ENCODE measurements at regions not wholly inside any gene's neighbourhood (a gene's known extent, or its start where the extent isn't known, plus 50 kb on each side); places are given as distances from the start of the nearest gene placed in this dataset.

GRCh38 chr10:113473851-113474250 is 79.0 kb upstream of the HABP2 start:
- Mint-ChIP-seq H3K36me3 (ENCODE audit: low read depth) (no peaks in the 10 kb centered on the region), H3K9me3 (no peaks in the 10 kb centered on the region), H3K27me3 (peaks cover 3% of the 10 kb centered on the region), H3K4me1 (ENCODE audit: low read depth) (no peaks in the 10 kb centered on the region), H3K4me3 (no peak overlapping the region), H3K27ac (no peak overlapping the region)
- CTCF ChIA-PET: interaction anchor here (0.6 to 1.3 kb wide), 2 partner anchors 20 to 90 kb away, joined by 3 to 4 read pairs; no protein-coding TSS in a partner anchor
- intact Hi-C loops (cut with micrococcal nuclease): no loop called here
- ATAC-seq (no peak), DNase-seq (no peak)
- TF ChIP-seq, protein P1, sequence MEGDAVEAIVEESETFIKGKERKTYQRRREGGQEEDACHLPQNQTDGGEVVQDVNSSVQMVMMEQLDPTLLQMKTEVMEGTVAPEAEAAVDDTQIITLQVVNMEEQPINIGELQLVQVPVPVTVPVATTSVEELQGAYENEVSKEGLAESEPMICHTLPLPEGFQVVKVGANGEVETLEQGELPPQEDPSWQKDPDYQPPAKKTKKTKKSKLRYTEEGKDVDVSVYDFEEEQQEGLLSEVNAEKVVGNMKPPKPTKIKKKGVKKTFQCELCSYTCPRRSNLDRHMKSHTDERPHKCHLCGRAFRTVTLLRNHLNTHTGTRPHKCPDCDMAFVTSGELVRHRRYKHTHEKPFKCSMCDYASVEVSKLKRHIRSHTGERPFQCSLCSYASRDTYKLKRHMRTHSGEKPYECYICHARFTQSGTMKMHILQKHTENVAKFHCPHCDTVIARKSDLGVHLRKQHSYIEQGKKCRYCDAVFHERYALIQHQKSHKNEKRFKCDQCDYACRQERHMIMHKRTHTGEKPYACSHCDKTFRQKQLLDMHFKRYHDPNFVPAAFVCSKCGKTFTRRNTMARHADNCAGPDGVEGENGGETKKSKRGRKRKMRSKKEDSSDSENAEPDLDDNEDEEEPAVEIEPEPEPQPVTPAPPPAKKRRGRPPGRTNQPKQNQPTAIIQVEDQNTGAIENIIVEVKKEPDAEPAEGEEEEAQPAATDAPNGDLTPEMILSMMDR (IDR thresholded peaks at IDR 0.05): no peak
- POLR2A ChIA-PET: no interaction called here

DNA sequence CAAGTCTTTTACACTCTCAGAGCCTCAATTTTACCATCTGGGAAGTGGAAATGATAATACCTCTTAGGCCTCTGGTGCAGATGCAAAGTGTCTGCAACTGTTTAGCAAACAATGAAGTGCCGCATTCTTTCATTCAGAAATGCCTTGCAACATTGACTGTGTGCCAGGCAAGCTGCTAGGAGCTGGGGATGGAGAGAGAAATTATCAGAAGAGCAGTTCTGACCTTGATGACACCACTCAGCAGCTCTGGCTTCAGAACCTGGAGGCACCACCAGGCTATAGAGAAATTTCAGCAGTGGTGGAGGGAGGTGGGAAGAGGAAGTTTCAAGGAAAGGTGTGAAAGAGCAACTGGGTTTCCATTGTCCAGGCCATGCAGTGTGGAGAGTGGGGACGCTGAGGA is 78.1 kb upstream of the HABP2 start:
- DNase-seq (no peak), ATAC-seq (no peak)
- H3K27ac Mint-ChIP-seq: no peak overlapping the region
- H3K36me3 Mint-ChIP-seq (ENCODE audit: low read depth): no peaks in the 10 kb centered on the region
- no peak overlapping the region for H3K4me3 Mint-ChIP-seq
- peaks cover 5% of the 10 kb centered on the region for H3K9me3 Mint-ChIP-seq
- intact Hi-C loops (cut with micrococcal nuclease): no loop called here
- TF ChIP-seq, protein P1 (IDR thresholded peaks at IDR 0.05): no peak
- CTCF ChIA-PET: interaction anchor here (0.6 to 1.3 kb wide), 2 partner anchors 21 to 89 kb away, joined by 3 to 4 read pairs; no protein-coding TSS in a partner anchor
- peaks cover 3% of the 10 kb centered on the region for H3K27me3 Mint-ChIP-seq
- no peaks in the 10 kb centered on the region for H3K4me1 Mint-ChIP-seq (ENCODE audit: low read depth)
- POLR2A ChIA-PET: no interaction called here

DNA sequence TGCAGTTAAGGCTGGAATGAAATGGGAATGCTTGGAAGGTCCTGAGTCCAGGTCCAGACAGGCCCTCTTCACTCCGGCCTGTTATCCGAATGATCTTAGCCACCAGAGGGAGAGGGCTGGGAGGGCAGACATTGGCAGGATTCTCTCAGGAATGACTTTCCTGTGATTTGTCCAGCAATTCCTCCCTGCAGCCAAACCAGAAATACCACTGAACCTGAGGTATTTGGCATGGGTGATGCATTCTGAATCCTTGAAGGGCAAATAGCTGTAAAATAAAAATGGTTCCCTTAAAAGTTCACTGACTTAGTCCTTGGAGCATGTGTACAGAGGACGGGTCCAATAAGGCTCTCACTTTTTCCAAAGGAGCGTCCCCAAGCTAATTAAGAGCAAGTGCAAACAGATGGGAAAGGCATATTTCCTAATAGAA is 77.5 kb upstream of the HABP2 start:
- Mint-ChIP-seq H3K4me3 (no peak overlapping the region), H3K36me3 (ENCODE audit: low read depth) (peaks cover 3% of the 10 kb centered on the region), H3K9me3 (peaks cover 11% of the 10 kb centered on the region), H3K4me1 (ENCODE audit: low read depth) (no peaks in the 10 kb centered on the region), H3K27me3 (peaks cover 3% of the 10 kb centered on the region), H3K27ac (no peak overlapping the region)
- ChIA-PET CTCF (no interaction called here), POLR2A (no interaction called here)
- ATAC-seq: no peak
- TF ChIP-seq, protein P1 (IDR thresholded peaks at IDR 0.05): no peak
- intact Hi-C loops (cut with micrococcal nuclease): no loop called here
- no peak for DNase-seq

- ChIA-PET POLR2A (no interaction called here), CTCF (no interaction called here)
- Mint-ChIP-seq H3K4me3 (no peak overlapping the region), H3K27me3 (peaks cover 3% of the 10 kb centered on the region), H3K27ac (no peak overlapping the region), H3K9me3 (peaks cover 13% of the 10 kb centered on the region), H3K36me3 (ENCODE audit: low read depth) (peaks cover 4% of the 10 kb centered on the region), H3K4me1 (ENCODE audit: low read depth) (no peaks in the 10 kb centered on the region)
- TF ChIP-seq, protein P1 (IDR thresholded peaks at IDR 0.05): no peak
- intact Hi-C loops (cut with micrococcal nuclease): no loop called here
- no peak for DNase-seq
- ATAC-seq: no peak
Measured at GRCh38 chr10:113476191-113476590, 76.7 kb upstream of the HABP2 start.

DNA sequence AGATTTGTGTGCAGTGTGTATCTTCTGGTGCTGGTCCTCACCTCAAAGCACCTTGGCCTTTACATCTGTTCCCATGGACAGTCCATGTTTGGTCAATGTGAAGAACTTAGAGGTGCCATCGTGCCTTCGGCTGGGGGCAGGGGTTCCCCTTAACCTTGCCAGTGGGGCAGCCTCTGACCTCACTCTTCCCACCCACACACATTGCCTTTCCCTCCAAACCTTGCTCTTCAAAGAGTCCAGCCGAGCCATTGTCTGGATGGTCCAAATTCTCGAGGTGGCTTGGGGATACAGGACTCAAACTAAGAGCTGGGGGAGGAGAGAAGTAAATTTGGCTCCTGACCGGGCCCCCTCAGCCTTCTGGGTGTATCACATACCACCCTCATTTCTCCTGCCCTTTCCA is 76.2 kb upstream of the HABP2 start:
- no peak for DNase-seq
- intact Hi-C loops (cut with micrococcal nuclease): no loop called here
- Mint-ChIP-seq H3K27ac (no peak overlapping the region), H3K4me1 (ENCODE audit: low read depth) (no peaks in the 10 kb centered on the region), H3K36me3 (ENCODE audit: low read depth) (peaks cover 4% of the 10 kb centered on the region), H3K4me3 (no peak overlapping the region), H3K27me3 (peaks cover 3% of the 10 kb centered on the region), H3K9me3 (peaks cover 13% of the 10 kb centered on the region)
- no peak for ATAC-seq
- ChIA-PET CTCF (no interaction called here), POLR2A (no interaction called here)
- TF ChIP-seq, protein P1 (IDR thresholded peaks at IDR 0.05): no peak

Data from activated CD8-positive, alpha-beta T cell treated with anti-CD3 and anti-CD28 coated beads for 36 hours (primary cell).